ENCODE measurements at regions not wholly inside any gene's neighbourhood (a gene's known extent, or its start where the extent isn't known, plus 50 kb on each side); places are given as distances from the start of the nearest gene placed in this dataset.

DNA sequence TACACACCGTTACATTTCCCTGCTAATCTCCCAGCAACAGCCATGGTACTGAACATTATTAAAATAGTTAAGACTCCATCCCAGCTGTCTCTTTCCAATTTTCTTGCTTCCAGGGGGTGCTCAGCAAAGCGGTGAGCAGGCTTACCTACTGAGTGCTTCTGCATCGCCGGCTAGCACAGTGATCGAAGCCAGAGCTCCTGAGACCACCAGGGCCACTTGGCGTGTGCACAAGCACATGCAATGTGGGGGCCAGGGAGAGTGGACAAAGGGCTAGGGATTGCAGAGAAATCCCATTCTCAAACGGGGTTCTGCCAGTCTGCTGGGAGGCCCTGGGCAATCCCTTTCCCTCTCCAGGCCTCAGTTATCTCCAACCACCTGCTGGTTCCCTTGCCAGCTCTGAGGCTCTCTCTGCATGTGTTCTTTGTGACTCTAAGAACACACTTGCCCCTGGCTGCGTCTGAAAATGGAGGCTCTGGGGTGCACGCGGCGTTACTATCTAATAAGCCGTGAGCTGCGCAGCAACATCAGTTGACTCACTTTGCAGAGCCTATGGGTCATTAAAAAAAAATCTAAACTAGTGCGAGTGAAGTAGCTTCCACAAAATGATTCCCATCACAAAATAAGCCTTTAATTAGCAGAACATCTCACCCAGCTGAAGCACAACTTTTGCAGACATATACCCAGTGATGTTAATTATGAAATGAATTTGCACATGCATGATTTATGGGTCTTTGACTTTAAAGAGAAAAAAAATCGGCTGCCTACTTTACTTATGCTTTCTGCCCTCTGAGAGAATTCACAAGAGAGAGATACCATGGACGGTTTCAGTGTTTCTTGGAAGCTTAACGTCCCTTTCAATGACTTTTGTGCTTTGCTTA, 271.5 kb downstream of the TLE3 start:
- no peak for DNase-seq

DNA sequence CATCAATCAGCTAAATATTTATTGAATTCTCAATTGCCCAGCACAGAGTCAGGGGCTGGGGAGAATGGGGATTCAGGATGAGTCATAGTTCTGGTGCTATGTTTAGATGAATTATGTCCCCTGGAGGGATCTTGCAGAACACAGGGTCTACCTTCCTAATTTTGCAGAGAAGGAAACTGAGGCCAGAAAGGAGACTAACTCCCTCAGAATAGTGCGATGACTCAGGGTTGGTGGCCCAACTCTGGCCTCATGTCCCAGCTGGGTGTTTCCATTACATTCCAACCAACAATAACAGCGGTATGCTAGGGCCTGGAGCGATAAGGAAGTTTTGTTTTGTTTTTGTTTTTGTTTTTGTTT, 270.9 kb downstream of the TLE3 start:
- DNase-seq = no peak

DNA sequence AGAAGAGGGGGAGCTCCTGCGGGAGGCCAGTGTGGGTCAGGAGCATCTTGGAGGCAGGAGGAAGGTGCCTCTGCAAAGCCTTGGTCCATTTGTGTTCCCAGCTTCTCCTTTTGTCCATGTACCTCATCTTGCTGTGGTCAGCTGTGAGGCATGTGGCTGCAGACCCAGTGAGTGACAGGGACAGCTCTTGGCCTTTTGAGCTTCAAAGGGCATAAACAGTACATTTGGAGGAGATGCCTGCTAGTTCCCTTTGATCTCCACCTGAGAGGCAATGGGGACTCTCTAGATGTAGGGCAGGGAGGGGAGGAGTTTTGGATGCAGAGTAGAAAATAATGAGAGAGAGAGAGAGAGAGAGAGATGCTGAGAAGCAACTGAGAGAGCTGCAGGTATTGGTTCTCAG, 270.0 kb downstream of the TLE3 start:
- DNase-seq = no peak

DNA sequence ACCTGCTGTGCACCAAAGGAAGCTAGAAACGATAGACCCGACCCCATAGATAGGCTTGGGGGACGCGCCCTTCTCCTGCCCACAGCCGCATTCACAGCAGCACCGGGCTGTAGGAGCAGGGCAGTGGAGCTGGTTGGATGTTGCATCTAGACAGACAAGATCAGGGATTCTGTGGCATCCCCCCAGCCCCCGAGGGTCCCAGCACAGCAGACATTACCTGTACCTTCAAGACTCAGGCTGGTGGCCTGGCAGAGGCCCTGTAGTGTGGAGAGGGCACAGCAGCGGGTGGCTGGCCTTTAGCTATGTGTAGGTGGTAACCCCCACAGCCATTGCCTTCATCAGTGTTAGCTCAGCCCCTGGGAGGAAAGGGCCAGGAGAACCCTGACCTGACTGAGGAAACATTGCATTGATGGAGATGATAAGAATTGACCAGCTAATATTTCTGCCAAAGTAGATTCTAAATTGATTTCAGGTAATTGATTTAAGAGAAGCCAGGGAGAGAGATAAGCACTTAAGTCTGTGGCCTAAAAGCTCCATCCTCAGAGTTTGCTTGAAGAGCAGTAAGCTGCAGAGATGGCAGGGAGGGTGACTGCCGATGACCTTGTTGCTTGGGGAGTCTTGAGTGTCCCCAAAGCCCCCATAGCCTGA, 269.4 kb downstream of the TLE3 start:
- no peak for DNase-seq

DNA sequence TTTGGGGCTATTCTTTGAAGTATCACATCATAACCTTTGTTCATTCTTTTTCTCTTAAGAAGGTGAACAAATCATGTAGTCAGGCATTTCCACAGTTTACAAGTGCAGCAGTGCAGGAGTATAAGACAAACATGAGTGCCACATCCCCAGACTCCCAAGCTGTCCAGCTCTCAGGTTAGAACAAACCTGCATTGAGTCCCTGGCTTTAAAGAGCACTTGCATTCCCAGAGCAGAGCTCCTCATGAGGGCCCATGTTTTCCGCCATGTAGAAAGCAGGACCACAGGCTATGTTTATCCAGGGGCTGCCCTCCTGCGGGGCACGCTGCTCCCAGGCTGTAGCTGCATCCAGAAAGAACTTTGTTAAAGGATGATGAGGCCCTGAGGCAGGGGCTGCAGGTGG, 267.7 kb downstream of the TLE3 start:
- no peak for DNase-seq

DNA sequence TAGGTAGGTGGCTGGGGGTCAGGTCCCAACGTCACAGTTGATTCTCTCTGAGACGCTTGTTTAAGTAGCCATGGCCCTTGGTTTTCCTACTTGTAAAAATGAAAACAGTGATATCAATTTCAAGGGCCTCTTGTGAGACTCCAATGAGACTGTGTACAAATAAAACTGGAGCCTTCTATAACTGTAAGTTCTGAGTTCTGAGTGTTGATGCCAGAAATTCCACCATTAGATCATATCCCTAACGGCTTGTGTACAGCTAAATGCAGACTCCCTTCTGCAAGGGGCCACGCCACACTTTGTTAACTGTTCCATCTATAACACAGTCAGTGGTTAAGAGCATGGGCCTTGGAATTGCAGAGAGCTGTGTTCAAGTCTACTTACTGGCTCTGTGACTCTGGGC, 267.3 kb downstream of the TLE3 start:
- DNase-seq = no peak

DNA sequence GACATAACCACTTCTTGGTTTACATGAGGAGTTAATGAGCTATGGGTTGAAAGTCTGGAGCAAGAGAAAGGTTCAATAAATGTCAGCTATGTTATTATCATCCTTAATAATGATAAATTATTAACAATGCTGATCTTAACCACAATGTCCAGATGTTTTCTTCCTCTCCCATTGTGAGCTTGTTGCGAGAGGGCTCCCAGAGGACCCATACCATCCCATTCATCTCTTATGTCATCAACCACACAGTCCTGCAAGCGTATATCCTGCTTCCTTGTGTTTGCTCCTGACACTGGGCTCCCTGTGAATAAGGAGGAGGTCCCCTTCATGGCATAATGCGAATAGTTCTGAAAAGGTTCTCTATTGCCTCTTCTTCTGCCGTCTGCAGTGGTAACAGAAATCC, 266.8 kb downstream of the TLE3 start:
- no peak for DNase-seq

DNA sequence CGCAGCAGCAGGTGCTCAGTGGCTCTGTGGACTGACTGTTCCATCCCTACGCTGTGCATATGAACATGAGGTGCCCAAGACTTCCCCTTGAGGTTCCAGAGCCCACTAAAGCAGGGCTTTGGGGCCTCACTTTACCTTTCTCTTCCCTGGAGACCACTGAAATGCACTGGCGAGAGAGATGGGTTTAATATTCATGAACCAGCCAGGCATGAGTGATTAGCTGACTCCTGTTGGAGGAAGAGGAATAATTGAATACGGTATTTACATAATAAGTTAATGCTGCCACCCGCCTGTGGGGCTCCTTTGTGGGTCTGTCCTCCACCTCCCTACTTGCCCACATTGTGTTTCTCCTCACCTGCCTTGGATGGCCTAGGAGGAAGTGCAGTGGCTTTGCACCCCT, 263.4 kb downstream of the TLE3 start:
- DNase-seq = no peak

DNA sequence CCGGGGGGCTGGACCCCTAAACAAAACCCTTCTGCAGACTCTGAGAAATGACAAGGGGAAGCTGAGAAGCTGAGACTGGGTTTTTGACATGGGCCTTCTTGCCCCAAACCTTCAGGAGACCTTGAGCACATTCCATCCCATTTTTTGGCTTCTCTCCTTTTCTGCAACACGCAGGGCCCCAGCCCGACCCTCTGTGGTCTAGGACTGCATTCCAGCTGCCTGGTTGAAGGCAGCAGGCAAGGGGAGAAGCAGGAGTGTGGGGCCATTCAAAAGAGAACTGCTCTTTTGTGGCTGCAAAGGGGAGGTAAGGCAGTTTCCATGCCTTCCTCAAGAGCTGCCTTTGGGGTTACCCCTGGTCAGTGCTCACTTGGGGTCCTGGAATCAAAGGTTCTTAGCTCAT, 263.0 kb downstream of the TLE3 start:
- DNase-seq = no peak

DNA sequence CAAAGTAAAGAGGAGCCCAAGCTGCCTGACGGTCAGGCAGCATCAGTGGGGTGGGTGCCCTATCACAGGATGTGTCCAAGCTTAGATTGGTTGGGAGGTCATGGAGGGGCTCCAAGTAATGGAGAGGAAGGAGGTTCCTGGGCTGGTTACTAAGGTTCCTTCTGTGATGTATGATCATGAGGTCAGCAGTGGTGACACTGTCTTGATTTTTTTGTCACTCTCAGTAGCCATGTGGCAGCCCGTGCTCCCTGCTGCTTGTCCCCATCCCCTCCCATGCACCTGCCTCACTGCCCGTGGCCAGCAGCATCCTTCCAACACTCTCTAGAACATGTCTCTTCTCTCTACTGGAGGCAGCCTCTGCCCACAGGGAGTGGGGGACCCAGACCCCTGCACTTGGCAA, 261.7 kb downstream of the TLE3 start:
- no peak for DNase-seq

DNA sequence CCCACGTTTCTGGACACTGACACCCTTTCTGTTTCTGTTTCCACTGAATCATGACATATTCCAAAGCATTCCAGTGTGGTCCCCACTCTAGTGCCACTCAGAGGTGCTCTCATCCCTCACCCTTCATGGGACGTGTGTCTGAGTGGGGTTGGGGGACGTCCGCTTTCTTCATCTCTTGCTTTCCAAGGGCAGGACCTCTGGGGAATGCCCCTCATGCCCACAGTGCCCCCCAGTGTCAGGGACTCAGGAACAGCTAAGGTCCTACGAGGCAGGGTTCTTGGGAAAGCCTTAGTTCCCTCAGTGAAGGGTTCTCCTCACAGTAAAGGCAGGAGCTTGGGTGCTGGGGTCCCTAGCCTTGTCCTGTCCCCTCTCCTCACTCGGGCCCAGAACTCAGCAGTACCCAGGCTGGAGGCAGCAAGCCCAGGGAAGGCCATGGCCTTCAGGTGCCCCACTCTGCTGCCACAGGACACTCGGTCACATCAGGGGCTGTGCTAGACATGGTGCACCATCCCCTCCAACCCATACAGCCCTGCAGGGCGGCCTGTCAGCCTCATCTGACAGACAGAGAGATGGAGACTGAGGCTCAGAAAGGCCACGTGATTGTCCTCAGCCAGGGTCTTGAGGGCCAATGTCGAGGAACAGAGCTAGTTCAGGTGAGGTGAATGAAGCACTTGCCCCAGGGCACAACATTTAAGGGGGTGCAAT, 261.0 kb downstream of the TLE3 start:
- no peak for DNase-seq

DNA sequence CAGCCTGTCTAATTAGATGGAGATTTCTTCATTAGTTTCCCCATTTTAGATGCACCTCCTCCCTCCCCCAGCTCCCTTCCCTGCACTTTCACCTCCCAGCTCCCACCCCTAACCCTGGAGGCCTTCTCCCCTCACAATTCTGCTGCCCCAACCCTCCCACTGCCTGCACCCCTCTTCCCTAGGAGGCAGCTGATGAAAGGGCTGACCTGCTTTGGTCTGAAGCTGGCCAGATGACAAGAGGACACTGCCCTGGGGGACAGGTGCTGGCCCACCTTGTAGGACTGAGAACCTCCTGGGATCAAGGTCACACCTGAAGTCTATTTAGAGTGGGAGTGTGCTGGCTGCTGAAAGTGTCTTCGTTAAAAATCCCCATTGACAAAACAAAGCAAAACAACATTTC, 259.4 kb downstream of the TLE3 start:
- DNase-seq = no peak

DNA sequence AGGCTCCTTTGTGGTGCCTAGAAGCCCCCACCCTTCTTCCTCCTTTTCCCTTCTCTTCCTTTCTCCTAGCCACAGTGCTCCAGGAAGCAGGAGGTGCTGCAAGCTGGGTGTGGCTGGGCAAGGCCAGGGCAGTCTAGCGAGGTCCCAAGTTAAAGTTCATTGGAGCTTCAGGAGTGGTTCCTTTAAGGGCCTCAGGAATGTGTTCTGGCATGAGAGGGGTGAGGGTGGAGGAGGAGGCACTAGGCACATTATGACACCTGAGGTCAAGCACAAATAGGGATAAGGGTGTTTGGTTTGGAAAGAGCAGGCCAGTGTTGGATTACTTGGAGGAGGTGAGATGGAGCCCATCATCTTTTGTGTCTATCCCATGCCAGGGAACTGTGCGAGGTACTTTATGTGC, 258.7 kb downstream of the TLE3 start:
- no peak for DNase-seq

DNA sequence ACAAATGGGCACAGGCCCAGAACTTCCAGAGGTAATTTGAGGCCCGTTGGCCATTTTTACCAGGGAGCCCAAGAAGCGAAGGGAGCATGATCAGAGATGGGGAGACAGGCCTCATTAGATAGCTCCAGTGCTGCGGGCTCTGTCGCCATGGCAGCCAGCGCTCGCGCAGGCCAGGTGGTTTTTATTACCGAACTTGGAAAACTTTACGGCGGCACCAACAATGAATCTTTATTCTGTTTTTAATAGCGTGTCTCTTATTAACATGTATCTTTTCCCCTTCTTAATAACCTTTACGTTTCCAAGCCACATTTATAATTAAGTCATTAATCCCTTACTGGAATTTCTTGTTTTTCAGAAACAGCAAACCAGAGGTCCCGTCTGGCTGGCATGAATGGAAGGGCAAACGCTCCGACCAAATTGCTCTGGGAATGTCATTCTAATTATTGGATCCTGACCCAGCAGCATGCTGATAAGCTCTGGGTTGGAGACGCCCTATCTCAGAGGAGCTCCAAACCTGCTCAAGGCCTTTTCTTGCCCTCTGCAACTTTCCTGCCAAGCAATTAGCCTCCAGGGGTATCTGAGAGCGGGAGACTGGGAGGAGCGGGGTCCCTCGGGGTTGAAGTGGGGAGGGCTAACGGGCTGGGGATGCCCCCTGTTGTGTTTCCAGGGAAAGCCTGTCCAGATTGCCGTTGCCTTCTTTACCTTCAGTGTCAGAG, 256.4 kb downstream of the TLE3 start:
- no peak for DNase-seq

DNA sequence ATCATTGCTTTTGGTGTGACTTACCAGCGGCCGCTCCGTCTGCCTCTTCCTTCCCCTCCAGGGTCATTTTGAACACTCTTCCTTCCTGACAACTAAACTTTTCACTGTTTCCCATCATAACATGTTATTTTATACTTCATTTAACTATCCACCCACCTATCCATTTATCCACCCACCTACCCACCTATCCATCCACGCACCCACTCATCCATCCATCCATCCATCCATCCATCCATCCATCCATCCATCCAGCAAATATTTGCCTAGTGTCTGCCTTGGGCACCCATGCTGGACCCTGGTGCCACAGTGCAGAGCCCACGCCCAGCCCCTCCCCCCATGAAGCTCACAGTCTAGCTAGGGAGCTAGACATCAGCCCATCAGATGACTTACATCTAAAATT, 254.9 kb downstream of the TLE3 start:
- no peak for DNase-seq

DNA sequence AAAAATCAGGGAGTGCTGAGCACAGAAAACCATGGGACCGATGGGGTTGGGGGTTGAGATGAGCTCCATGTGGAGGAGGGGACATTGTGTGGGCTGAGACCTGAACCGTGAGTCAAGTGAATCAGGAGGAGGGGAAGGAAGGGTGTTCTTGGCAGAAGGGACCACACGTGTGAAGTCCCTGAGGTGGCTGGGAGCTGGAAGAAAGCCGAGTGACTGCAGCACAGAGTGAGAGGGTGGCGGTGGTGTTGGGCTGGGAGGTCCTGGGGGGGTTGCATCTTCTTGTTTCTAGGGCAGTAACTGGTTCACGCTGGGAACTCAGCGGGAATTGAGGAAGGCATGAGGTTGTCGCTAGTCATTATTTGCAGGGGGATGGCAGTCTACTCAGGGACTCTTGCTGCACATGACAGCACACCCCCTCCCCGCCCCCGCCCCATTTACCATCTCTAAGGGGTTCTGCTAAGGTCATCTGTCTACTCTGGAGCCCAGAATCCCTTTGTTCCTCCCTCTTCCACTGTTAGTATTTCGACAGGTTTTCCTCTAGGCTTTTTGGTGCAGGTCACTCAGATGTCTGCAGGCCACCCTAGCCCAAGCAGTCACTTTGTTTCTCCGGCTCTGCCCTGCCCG, 254.3 kb downstream of the TLE3 start:
- no peak for DNase-seq

DNA sequence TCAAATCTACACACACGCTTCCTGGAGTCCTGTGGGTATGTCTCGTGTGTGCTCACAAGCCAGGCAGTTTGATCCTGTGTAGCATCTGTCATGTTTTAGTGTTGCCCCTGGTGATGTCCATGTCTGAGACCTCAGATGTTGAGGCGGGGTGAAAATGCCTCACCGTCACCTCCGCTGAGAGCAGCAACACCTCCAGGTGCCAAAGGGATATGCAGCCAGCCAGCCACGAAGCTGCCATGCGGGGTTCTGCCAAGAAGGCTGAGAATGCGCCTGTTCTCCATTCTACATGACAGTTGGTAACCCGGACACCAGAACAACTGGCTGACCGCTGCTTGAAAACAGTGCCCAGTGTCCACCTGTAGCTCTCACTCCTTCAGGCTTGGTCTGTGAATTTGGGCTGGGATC, 253.8 kb downstream of the TLE3 start:
- DNase-seq = no peak

DNA sequence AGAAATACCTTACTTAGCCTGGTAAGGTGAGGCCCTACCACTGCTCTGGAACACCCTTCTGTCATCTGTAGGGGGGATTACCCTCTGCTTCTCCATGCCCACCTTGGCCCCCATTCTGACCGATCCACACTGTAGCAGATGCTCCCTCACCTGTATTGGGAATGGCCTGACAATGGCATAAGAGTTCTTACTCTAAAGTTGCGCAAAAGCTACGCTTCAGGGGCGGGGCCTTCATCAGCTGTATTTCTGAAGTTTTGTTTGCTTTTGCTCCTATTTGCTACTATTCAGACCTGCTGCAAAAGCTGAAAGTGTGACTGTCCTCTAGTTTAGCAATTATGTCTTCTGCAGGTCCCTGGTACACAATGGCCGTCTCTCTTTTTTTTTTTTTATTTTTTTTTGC, 252.6 kb downstream of the TLE3 start:
- DNase-seq = no peak

DNA sequence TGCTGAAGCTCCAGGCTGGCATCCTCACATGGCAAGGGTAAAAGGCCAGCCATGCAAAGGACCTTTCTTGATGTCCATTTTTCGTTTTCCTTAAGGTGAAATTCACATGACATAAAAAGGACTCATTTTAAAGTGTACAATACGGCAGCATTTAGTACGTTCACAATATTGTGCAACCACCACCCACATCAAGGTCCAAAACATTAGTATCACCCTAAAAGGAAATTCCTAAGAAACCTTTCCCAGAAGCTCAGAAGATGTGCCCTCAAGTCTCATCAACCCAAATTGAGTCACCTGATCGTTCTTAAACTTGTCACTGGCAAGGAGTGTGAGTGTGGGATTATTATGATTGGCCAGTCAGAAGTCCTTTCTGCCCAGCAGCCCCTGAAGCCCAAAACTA, 250.1 kb downstream of the TLE3 start:
- DNase-seq = no peak

DNA sequence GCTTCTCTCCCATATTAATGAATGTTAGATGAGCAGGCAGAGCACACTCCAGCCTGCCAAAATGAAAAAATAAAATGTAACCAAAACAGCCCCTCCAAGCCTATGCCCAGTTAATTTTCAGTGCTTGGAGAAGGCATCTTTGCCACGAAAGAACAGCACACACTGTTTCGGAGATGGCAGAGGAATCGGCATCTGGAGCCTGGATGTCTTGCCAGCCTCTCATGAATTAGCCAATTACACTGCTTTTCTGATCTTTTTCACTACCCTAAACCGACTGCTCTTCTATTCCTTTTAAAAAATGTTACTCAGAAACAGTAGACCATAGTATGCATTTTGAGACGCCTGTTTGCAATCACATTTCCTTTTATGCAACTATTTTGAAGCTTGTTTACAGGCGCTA, 249.6 kb downstream of the TLE3 start:
- DNase-seq = no peak

DNA sequence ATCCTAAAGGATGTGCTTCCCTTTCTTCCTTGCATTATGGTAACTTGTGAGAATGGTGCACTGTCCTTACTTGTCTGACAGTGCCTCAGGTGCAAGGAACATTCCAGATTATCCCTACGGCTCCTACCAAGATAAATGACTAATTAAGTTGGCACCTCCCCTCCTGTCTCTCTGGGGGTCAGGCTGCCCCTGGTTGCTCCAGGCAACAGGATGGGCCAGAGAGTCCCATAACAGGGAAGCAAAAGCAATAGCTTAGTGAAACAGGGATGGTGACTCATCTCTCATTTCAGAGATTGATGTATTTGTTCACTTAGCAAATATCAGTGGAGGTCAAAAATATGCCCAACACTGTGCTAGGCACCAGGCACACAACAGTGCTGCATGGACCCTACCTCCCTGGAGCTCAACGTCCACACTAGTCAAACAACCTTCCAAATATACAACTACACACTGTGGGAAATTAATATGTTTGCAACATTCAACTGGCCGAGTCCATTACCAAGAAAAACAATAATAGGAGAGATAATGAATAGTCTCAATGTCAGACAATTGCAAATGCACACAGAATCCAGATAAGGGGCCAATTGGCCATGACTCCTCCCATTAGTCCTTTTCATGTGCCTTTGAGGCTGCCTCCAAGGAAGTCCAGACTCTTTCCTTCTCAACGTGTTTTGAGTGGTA, 249.0 kb downstream of the TLE3 start:
- DNase-seq = no peak

DNA sequence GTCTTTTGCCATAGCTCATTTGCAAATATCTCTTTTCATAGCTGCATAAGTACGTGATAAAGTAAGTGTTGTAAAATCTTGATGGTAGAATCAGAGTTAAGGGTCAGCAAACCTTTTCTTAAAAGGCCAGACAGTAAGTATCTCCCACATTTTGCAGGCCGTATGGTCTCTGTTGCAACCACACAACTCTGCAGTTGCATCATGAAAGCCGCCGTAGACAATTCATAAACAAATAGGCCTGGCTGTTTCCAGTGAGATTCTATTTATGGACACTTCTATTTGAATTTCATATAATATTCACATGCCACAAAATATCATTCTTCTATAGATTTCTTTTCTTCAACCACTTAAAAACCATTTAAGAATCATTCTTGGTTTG, 248.5 kb downstream of the TLE3 start:
- no peak for DNase-seq

DNA sequence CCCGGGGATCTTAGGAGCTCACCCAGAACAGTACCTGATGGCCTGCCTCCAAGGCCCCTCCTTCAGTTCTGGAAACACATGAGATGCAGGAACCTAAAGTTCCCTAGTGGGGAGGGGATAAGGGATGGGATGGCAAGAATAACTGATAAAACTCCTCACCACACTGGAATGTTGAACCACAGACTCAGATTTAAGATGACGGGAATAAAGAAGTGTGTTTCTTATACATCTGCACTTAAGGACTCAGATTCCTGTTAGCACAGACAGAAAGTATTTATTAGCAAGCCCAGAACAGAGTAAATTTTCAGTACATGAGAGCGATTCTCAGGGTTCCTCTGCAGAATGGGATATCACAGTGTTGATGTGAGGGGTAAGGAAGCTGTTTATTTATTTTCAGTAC, 245.2 kb downstream of the TLE3 start:
- DNase-seq = no peak

Data from SHP77 (cell line).